CD14-positive monocyte (primary cell): ENCODE measurements at regions not wholly inside any gene's neighbourhood (a gene's known extent, or its start where the extent isn't known, plus 50 kb on each side); places are given as distances from the start of the nearest gene placed in this dataset.

Source experiments
- DNase-seq, 3 donors: peaks; one replicate each; pipeline ENCODE4 v3.0.0-alpha.2; 2011 to 2022
- H2AFZ ChIP-seq: 2 replicates; pipeline ENCODE4 v1.6.0; 2012; ENCODE audit warnings: mild to moderate bottlenecking, low read depth, low read length, inconsistent platforms; ENCODE audit not compliant: insufficient read depth, poor library complexity, severe bottlenecking
- H3K27ac ChIP-seq, 2 donors: 1 replicate in 1 of 2; 2 replicates in 1 of 2; pipeline ENCODE4 v1.5.1; 2012 to 2013; ENCODE audit warnings: low read length in 2 of 2, control low read depth in 1 of 2, inconsistent platforms in 1 of 2, low read depth in 1 of 2, mild to moderate bottlenecking in 1 of 2
- H3K27me3 ChIP-seq, 2 donors: one replicate each; pipeline versions ENCODE4 v1.6.0 to v1.6.1; 2011 to 2013; ENCODE audit warnings: low read length in 2 of 2; ENCODE audit not compliant: control insufficient read depth in 2 of 2, insufficient read depth in 2 of 2
- H3K36me3 ChIP-seq, 2 donors: replicated peaks in 1 of 2; 1 replicate in 1 of 2; 2 replicates in 1 of 2; pipeline versions ENCODE4 v1.5.1 to v1.6.1; 2012 to 2013; ENCODE audit warnings: low read length in 2 of 2, control low read depth in 1 of 2, inconsistent platforms in 1 of 2, mild to moderate bottlenecking in 1 of 2; ENCODE audit not compliant: insufficient read depth in 2 of 2, control insufficient read depth in 1 of 2
- H3K4me1 ChIP-seq, 2 donors: 1 replicate in 1 of 2; 2 replicates in 1 of 2; pipeline versions ENCODE4 v1.5.1 to v1.6.1; 2012 to 2013; ENCODE audit warnings: low read length in 2 of 2, control low read depth in 1 of 2, inconsistent platforms in 1 of 2, mild to moderate bottlenecking in 1 of 2, moderate library complexity in 1 of 2; ENCODE audit not compliant: insufficient read depth in 2 of 2, control insufficient read depth in 1 of 2
- H3K4me2 ChIP-seq: replicated peaks from 2 replicates; pipeline ENCODE3; 2012; ENCODE audit warnings: low read length, moderate library complexity, mild to moderate bottlenecking; ENCODE audit not compliant: poor library complexity, severe bottlenecking; ENCODE audit errors: extremely low read depth
- H3K4me3 ChIP-seq, 3 experiments: fragments of 200-600 bp in 1 of 3; sonication (generic) in 1 of 3; replicated peaks in 1 of 3; 1 replicate in 2 of 3; 2 replicates in 1 of 3; pipeline ENCODE4 v1.5.1; 2011 to 2013; ENCODE audit warnings: low read length in 3 of 3, mild to moderate bottlenecking in 3 of 3, control low read depth in 2 of 3, low read depth in 2 of 3, inconsistent platforms in 1 of 3, moderate library complexity in 1 of 3
- H3K79me2 ChIP-seq: 2 replicates; pipeline ENCODE4 v1.6.0; 2012; ENCODE audit warnings: mild to moderate bottlenecking, control low read depth, inconsistent platforms, low read length, moderate library complexity; ENCODE audit not compliant: insufficient read depth
- H3K9ac ChIP-seq: 2 replicates; pipeline ENCODE4 v1.6.0; 2017; ENCODE audit warnings: low read length, mild to moderate bottlenecking; ENCODE audit not compliant: insufficient read depth, poor library complexity, severe bottlenecking
- H3K9me3 ChIP-seq, 2 donors: replicated peaks in 1 of 2; 1 replicate in 1 of 2; 2 replicates in 1 of 2; pipeline versions ENCODE4 v1.5.1 to v1.6.1; 2012 to 2013; ENCODE audit warnings: low read length in 2 of 2, control low read depth in 1 of 2; ENCODE audit not compliant: control insufficient read depth in 1 of 2, insufficient read depth in 1 of 2
- H4K20me1 ChIP-seq: 2 replicates; pipeline ENCODE4 v1.6.0; 2012; ENCODE audit warnings: mild to moderate bottlenecking, low read length, control low read depth, moderate library complexity; ENCODE audit not compliant: insufficient read depth
- H3K27ac Mint-ChIP-seq, 7 donors: one replicate each; pipeline ENCODE4 v1.8.0; 2020; ENCODE audit warnings: mild to moderate bottlenecking in 7 of 7, mixed read lengths in 7 of 7, moderate library complexity in 6 of 7, inconsistent platforms in 2 of 7
- H3K27me3 Mint-ChIP-seq, 3 donors: one replicate each; pipeline ENCODE4 v1.8.0; 2021 to 2022; ENCODE audit warnings: low read depth in 3 of 3, mild to moderate bottlenecking in 3 of 3, mixed read lengths in 3 of 3, moderate library complexity in 3 of 3, inconsistent platforms in 1 of 3
- H3K36me3 Mint-ChIP-seq, 2 donors: one replicate each; pipeline ENCODE4 v1.8.0; 2020; ENCODE audit warnings: mixed read lengths in 2 of 2, inconsistent platforms in 1 of 2, mild to moderate bottlenecking in 1 of 2
- H3K4me1 Mint-ChIP-seq: one replicate; pipeline ENCODE4 v1.8.0; 2020; ENCODE audit warnings: mild to moderate bottlenecking, mixed read lengths
- H3K4me3 Mint-ChIP-seq, 2 donors: one replicate each; pipeline ENCODE4 v1.8.0; 2020; ENCODE audit warnings: mild to moderate bottlenecking in 2 of 2, mixed read lengths in 2 of 2, moderate library complexity in 1 of 2
- H3K9me3 Mint-ChIP-seq, 7 donors: one replicate each; pipeline ENCODE4 v1.8.0; 2020 to 2022; ENCODE audit warnings: mixed read lengths in 7 of 7, mild to moderate bottlenecking in 6 of 7, moderate library complexity in 6 of 7, inconsistent platforms in 2 of 7
- CTCF ChIP-seq: fragments of 200-600 bp; IDR thresholded peaks from one replicate; pipeline ENCODE4 v1.8.0; 2022; ENCODE audit warnings: antibody characterized with exemption, mild to moderate bottlenecking
- WGBS: methylation state at CpG from one replicate; pipeline ENCODE4 v1.1.5; 2013; ENCODE audit warnings: missing lambda C conversion rate; ENCODE audit not compliant: insufficient coverage; 5-methylcytosine and 5-hydroxymethylcytosine counted together
- intact Hi-C, 2 donors: fragments of 100-400 bp; cut with micrococcal nuclease; formaldehyde crosslinking; loops; one replicate each; pipeline versions ENCODE4 v1.15.0 to v1.15.1; 2023

- Histone ChIP-seq H2AFZ (no peak overlapping the region), H3K36me3 (no peaks in the 10 kb centered on the region), H4K20me1 (no peaks in the 10 kb centered on the region), H3K4me3 (no peak overlapping the region), H3K4me1 (no peaks in the 10 kb centered on the region), H3K27me3 (no peaks in the 10 kb centered on the region), H3K27ac (no peak overlapping the region), H3K9ac (no peak overlapping the region), H3K79me2 (no peaks in the 10 kb centered on the region), H3K9me3 (no peaks in the 10 kb centered on the region), H3K4me2 (no peak overlapping the region)
- Mint-ChIP-seq H3K36me3 (no peaks in the 10 kb centered on the region), H3K9me3 (peaks cover 0 to 5% (median 0%) of the 10 kb centered on the region in 7 donors), H3K27me3 (peaks cover 0 to 6% (median 4%) of the 10 kb centered on the region in 3 donors), H3K27ac (no peak overlapping the region), H3K4me1 (no peaks in the 10 kb centered on the region), H3K4me3 (no peak overlapping the region)
- no peak for TF ChIP-seq CTCF
- DNase-seq = no peak
- intact Hi-C loops = no loop called here
- WGBS = 20% methylated on average over 1 of the region's 4 CpGs
These were observed 208.7 kb downstream of the MED10 start for GRCh38 chr5:6169660-6170059.

GRCh38 chr5:6166698-6167394 lies 211.5 kb downstream of the MED10 start:
- no peaks in the 10 kb centered on the region for H3K9me3 ChIP-seq
- Mint-ChIP-seq H3K4me1 (no peaks in the 10 kb centered on the region), H3K36me3 (no peaks in the 10 kb centered on the region), H3K4me3 (no peak overlapping the region), H3K9me3 (peaks cover 0 to 5% (median 0%) of the 10 kb centered on the region in 7 donors), H3K27ac (no peak overlapping the region), H3K27me3 (peaks cover 0 to 8% (median 3%) of the 10 kb centered on the region in 3 donors)
- no peak overlapping the region for H3K9ac ChIP-seq
- no peak overlapping the region for H2AFZ ChIP-seq
- H3K36me3 ChIP-seq = no peaks in the 10 kb centered on the region
- TF ChIP-seq CTCF = no peak
- H3K4me1 ChIP-seq = no peaks in the 10 kb centered on the region
- H3K27ac ChIP-seq = no peak overlapping the region
- no peak overlapping the region for H3K4me2 ChIP-seq
- no peaks in the 10 kb centered on the region for H3K79me2 ChIP-seq
- no peak for DNase-seq
- H3K27me3 ChIP-seq = no peaks in the 10 kb centered on the region
- no peak overlapping the region for H3K4me3 ChIP-seq
- WGBS = 90% methylated on average over 2 of the region's 2 CpGs
- intact Hi-C loops = no loop called here
- H4K20me1 ChIP-seq = no peaks in the 10 kb centered on the region
